ENCODE measurements at regions not wholly inside any gene's neighbourhood (a gene's known extent, or its start where the extent isn't known, plus 50 kb on each side); places are given as distances from the start of the nearest gene placed in this dataset.

- Histone ChIP-seq H3K27ac (no peak overlapping the region), H3K36me3 (ENCODE audit: insufficient read depth, low read length) (no peaks in the 10 kb centered on the region), H3K9ac (ENCODE audit: insufficient read length) (no peak overlapping the region), H3K4me3 (no peak overlapping the region), H3K9me3 (ENCODE audit: low read depth, low read length) (no peaks in the 10 kb centered on the region)
- no peak for DNase-seq (ENCODE audit: low read depth, low spot score)
- no peak for TF ChIP-seq FOXP2 (optimal IDR thresholded peaks at IDR 0.05; ENCODE audit: control extremely low read depth, extremely low read length, insufficient read depth)
- TF ChIP-seq POLR2AphosphoS5 (IDR thresholded peaks at IDR 0.05; ENCODE audit: borderline replicate concordance, low read depth, low read length), result no peak
- no peak for TF ChIP-seq EZH2 (IDR thresholded peaks at IDR 0.05)
These were observed 154.4 kb upstream of the DIO3 start for GRCh38 chr14:101406921-101407320.

GRCh38 chr14:101407328-101407727 lies 154.0 kb upstream of the DIO3 start:
- TF ChIP-seq POLR2AphosphoS5 (IDR thresholded peaks at IDR 0.05; ENCODE audit: borderline replicate concordance, low read depth, low read length), result no peak
- no peak for TF ChIP-seq FOXP2 (optimal IDR thresholded peaks at IDR 0.05; ENCODE audit: control extremely low read depth, extremely low read length, insufficient read depth)
- no peak for TF ChIP-seq EZH2 (IDR thresholded peaks at IDR 0.05)
- Histone ChIP-seq H3K9ac (ENCODE audit: insufficient read length) (no peak overlapping the region), H3K9me3 (ENCODE audit: low read depth, low read length) (no peaks in the 10 kb centered on the region), H3K36me3 (ENCODE audit: insufficient read depth, low read length) (no peaks in the 10 kb centered on the region), H3K4me3 (no peak overlapping the region), H3K27ac (no peak overlapping the region)
- no peak for DNase-seq (ENCODE audit: low read depth, low spot score)

- DNase-seq (ENCODE audit: low read depth, low spot score), result no peak
- Histone ChIP-seq H3K9ac (ENCODE audit: insufficient read length) (no peak overlapping the region), H3K27ac (no peak overlapping the region), H3K36me3 (ENCODE audit: insufficient read depth, low read length) (no peaks in the 10 kb centered on the region), H3K9me3 (ENCODE audit: low read depth, low read length) (no peaks in the 10 kb centered on the region), H3K4me3 (no peak overlapping the region)
- TF ChIP-seq POLR2AphosphoS5 (IDR thresholded peaks at IDR 0.05; ENCODE audit: borderline replicate concordance, low read depth, low read length), result no peak
- TF ChIP-seq EZH2 (IDR thresholded peaks at IDR 0.05), result no peak
- no peak for TF ChIP-seq FOXP2 (optimal IDR thresholded peaks at IDR 0.05; ENCODE audit: control extremely low read depth, extremely low read length, insufficient read depth)
These were observed 153.0 kb upstream of the DIO3 start for GRCh38 chr14:101408077-101408831.

- Histone ChIP-seq H3K36me3 (ENCODE audit: insufficient read depth, low read length) (no peaks in the 10 kb centered on the region), H3K9me3 (ENCODE audit: low read depth, low read length) (no peaks in the 10 kb centered on the region), H3K27ac (no peak overlapping the region), H3K9ac (ENCODE audit: insufficient read length) (no peak overlapping the region), H3K4me3 (no peak overlapping the region)
- TF ChIP-seq POLR2AphosphoS5 (IDR thresholded peaks at IDR 0.05; ENCODE audit: borderline replicate concordance, low read depth, low read length), result no peak
- no peak for TF ChIP-seq EZH2 (IDR thresholded peaks at IDR 0.05)
- TF ChIP-seq FOXP2 (optimal IDR thresholded peaks at IDR 0.05; ENCODE audit: control extremely low read depth, extremely low read length, insufficient read depth), result no peak
- no peak for DNase-seq (ENCODE audit: low read depth, low spot score)
These were observed 152.2 kb upstream of the DIO3 start for GRCh38 chr14:101409006-101409543.

GRCh38 chr14:101410126-101410525 lies 151.2 kb upstream of the DIO3 start:
- no peak overlapping the region for H3K4me3 ChIP-seq
- DNase-seq (ENCODE audit: low read depth, low spot score), result no peak
- no peak for TF ChIP-seq FOXP2 (optimal IDR thresholded peaks at IDR 0.05; ENCODE audit: control extremely low read depth, extremely low read length, insufficient read depth)
- no peak overlapping the region for H3K9ac ChIP-seq (ENCODE audit: insufficient read length)
- no peaks in the 10 kb centered on the region for H3K9me3 ChIP-seq (ENCODE audit: low read depth, low read length)
- no peak overlapping the region for H3K27ac ChIP-seq
- H3K36me3 ChIP-seq (ENCODE audit: insufficient read depth, low read length), result no peaks in the 10 kb centered on the region

- no peaks in the 10 kb centered on the region for H3K9me3 ChIP-seq (ENCODE audit: low read depth, low read length)
- TF ChIP-seq POLR2AphosphoS5 (IDR thresholded peaks at IDR 0.05; ENCODE audit: borderline replicate concordance, low read depth, low read length) (no peak), EZH2 (IDR thresholded peaks at IDR 0.05) (no peak), FOXP2 (optimal IDR thresholded peaks at IDR 0.05; ENCODE audit: control extremely low read depth, extremely low read length, insufficient read depth) (no peak)
- no peaks in the 10 kb centered on the region for H3K36me3 ChIP-seq (ENCODE audit: insufficient read depth, low read length)
- no peak overlapping the region for H3K27ac ChIP-seq
- DNase-seq (ENCODE audit: low read depth, low spot score), result no peak
- H3K4me3 ChIP-seq, result no peak overlapping the region
- no peak overlapping the region for H3K9ac ChIP-seq (ENCODE audit: insufficient read length)
These were observed 150.1 kb upstream of the DIO3 start for GRCh38 chr14:101411151-101411550.

- no peak for TF ChIP-seq EZH2 (IDR thresholded peaks at IDR 0.05)
- no peak for TF ChIP-seq POLR2AphosphoS5 (IDR thresholded peaks at IDR 0.05; ENCODE audit: borderline replicate concordance, low read depth, low read length)
- TF ChIP-seq FOXP2 (optimal IDR thresholded peaks at IDR 0.05; ENCODE audit: control extremely low read depth, extremely low read length, insufficient read depth), result no peak
- Histone ChIP-seq H3K27ac (no peak overlapping the region), H3K9me3 (ENCODE audit: low read depth, low read length) (no peaks in the 10 kb centered on the region), H3K9ac (ENCODE audit: insufficient read length) (no peak overlapping the region), H3K36me3 (ENCODE audit: insufficient read depth, low read length) (no peaks in the 10 kb centered on the region), H3K4me3 (no peak overlapping the region)
- DNase-seq (ENCODE audit: low read depth, low spot score), result no peak
These were observed 149.5 kb upstream of the DIO3 start for GRCh38 chr14:101411779-101412178.

- Histone ChIP-seq H3K4me3 (no peak overlapping the region), H3K36me3 (ENCODE audit: insufficient read depth, low read length) (no peaks in the 10 kb centered on the region), H3K9me3 (ENCODE audit: low read depth, low read length) (no peaks in the 10 kb centered on the region), H3K9ac (ENCODE audit: insufficient read length) (no peak overlapping the region), H3K27ac (no peak overlapping the region)
- no peak for TF ChIP-seq FOXP2 (optimal IDR thresholded peaks at IDR 0.05; ENCODE audit: control extremely low read depth, extremely low read length, insufficient read depth)
- TF ChIP-seq POLR2AphosphoS5 (IDR thresholded peaks at IDR 0.05; ENCODE audit: borderline replicate concordance, low read depth, low read length), result no peak
- DNase-seq (ENCODE audit: low read depth, low spot score), result no peak
These were observed 148.6 kb upstream of the DIO3 start for GRCh38 chr14:101412739-101413138.

DNA sequence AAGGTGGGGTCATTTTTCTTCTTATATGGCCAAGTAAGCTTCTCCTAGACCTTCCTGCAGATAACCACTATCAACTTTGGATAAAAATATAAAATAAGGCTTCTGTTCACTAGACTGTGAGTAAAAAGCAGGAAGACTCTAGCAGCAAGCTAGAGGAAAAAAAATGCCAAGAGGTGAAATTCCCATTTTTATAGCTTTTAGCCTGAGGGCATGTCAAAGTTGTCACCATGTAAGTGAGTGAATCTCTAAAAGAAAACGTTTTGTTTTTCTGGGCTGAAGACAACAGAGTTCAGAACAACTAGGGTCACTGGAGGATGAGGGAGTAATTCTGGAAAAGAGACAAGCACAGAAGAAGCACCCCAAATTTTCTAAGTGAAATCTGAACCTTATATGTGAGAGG lies 143.9 kb upstream of the DIO3 start:
- H3K4me3 ChIP-seq, result no peak overlapping the region
- no peaks in the 10 kb centered on the region; the same call in 1 of the 2 replicates for H3K9me3 ChIP-seq (ENCODE audit: low read depth, low read length)
- no peak for DNase-seq (ENCODE audit: low read depth, low spot score)
- H3K36me3 ChIP-seq (ENCODE audit: insufficient read depth, low read length), result no peaks in the 10 kb centered on the region
- no peak overlapping the region for H3K27ac ChIP-seq
- no peak overlapping the region for H3K9ac ChIP-seq (ENCODE audit: insufficient read length)
- TF ChIP-seq FOXP2 (optimal IDR thresholded peaks at IDR 0.05; ENCODE audit: control extremely low read depth, extremely low read length, insufficient read depth) (no peak), POLR2AphosphoS5 (IDR thresholded peaks at IDR 0.05; ENCODE audit: borderline replicate concordance, low read depth, low read length) (no peak), EZH2 (IDR thresholded peaks at IDR 0.05) (no peak)

Measured in SK-N-MC (cell line).